ENCODE measurements at regions not wholly inside any gene's neighbourhood (a gene's known extent, or its start where the extent isn't known, plus 50 kb on each side); places are given as distances from the start of the nearest gene placed in this dataset.

DNA sequence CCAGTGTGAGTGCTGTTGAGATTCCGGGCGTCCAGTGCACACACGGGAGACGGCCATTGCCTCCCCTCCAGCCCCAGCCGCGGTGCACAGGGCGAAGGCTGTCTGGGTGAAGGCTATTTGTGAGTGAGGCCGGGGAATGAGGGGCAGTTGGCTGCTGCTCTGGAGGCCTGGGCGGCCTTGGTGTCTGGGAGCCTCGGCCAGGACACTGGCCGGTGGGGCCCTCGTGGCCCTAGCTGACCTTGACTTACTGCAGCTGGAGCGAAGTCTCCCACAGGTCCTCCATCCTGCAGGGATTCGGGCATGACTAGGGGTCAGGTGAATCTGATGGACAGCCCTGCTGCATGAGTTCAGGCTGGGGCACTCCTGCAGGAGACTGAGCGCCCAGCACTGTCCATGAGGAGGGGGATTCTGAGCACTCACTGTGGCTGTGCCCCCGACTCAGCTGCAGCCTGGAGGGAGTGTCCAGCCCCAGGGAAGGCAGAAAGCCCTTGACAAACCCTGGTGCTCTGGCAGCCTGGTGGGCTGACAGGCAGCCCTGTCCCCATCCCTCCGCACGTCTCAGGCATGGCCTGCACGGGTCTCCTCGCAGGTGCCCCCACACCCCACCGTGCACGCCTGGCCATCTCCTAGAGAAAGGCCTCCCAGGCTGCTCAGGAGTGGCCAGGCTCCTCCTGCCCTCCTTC lies 52.7 kb upstream of the FAM20C start:
- intact Hi-C loops (cut with micrococcal nuclease) = no loop called here
- H3K4me3 ChIP-seq (ENCODE audit: insufficient read depth, low read depth, low read length) = no peak overlapping the region
- DNase-seq (no peak), ATAC-seq (ENCODE audit: low read depth) (no peak)
- no peak for TF ChIP-seq RAD21 (IDR thresholded peaks at IDR 0.05; ENCODE audit: low read length)
- TF ChIP-seq MXI1 (IDR thresholded peaks at IDR 0.05; ENCODE audit: borderline replicate concordance, low read depth, low read length) = no peak
- TF ChIP-seq CHD1 (IDR thresholded peaks at IDR 0.05; ENCODE audit: low read depth, low read length) = no peak
- no peak for TF ChIP-seq BHLHE40 (IDR thresholded peaks at IDR 0.05; ENCODE audit: low read depth, low read length)
- TF ChIP-seq SMC3 (IDR thresholded peaks at IDR 0.05; ENCODE audit: low read depth, low read length) = no peak
- no peak for TF ChIP-seq POLR2A (IDR thresholded peaks at IDR 0.05; ENCODE audit: low read depth, low read length)
- no peak for TF ChIP-seq RCOR1 (IDR thresholded peaks at IDR 0.05; ENCODE audit: insufficient replicate concordance, low read length)
- TF ChIP-seq MAFK (IDR thresholded peaks at IDR 0.05; ENCODE audit: low read depth, low read length) = no peak
- TF ChIP-seq FOS (IDR thresholded peaks at IDR 0.05; ENCODE audit: low read depth, low read length) = no peak
- TF ChIP-seq RFX5 (IDR thresholded peaks at IDR 0.05; ENCODE audit: low read depth, low read length) = no peak
- TF ChIP-seq, protein P1, sequence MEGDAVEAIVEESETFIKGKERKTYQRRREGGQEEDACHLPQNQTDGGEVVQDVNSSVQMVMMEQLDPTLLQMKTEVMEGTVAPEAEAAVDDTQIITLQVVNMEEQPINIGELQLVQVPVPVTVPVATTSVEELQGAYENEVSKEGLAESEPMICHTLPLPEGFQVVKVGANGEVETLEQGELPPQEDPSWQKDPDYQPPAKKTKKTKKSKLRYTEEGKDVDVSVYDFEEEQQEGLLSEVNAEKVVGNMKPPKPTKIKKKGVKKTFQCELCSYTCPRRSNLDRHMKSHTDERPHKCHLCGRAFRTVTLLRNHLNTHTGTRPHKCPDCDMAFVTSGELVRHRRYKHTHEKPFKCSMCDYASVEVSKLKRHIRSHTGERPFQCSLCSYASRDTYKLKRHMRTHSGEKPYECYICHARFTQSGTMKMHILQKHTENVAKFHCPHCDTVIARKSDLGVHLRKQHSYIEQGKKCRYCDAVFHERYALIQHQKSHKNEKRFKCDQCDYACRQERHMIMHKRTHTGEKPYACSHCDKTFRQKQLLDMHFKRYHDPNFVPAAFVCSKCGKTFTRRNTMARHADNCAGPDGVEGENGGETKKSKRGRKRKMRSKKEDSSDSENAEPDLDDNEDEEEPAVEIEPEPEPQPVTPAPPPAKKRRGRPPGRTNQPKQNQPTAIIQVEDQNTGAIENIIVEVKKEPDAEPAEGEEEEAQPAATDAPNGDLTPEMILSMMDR (conservative IDR thresholded peaks at IDR 0.05; ENCODE audit: low read depth, low read length) = no peak
- TF ChIP-seq MAZ (IDR thresholded peaks at IDR 0.05; ENCODE audit: borderline replicate concordance, low read depth, low read length) = no peak
- TF ChIP-seq CEBPB (IDR thresholded peaks at IDR 0.05; ENCODE audit: low read depth, low read length) = no peak
- H3K9ac ChIP-seq (ENCODE audit: low read depth, low read length) = no peak overlapping the region
- H3K27me3 ChIP-seq (ENCODE audit: control insufficient read depth, insufficient read depth, low read length) = peaks cover 10% of the 10 kb centered on the region
- no peak overlapping the region for H2BK5ac ChIP-seq (ENCODE audit: low read depth, low read length, poor library complexity, severe bottlenecking)
- H3K23ac ChIP-seq (ENCODE audit: low read depth, low read length) = no peak overlapping the region
- no peaks in the 10 kb centered on the region for H3K9me3 ChIP-seq (ENCODE audit: control insufficient read depth, insufficient read depth, low read length)
- dilution Hi-C loops (cut with HindIII; ENCODE audit: low sequenced_read_pairs, unreplicated experiment) = no loop called here
- H4K5ac ChIP-seq (ENCODE audit: low read depth, low read length) = no peak overlapping the region
- no peak overlapping the region for H4K8ac ChIP-seq (ENCODE audit: low read depth in 2 of 2, low read length in 2 of 2)
- H3K4ac ChIP-seq (ENCODE audit: low read depth, low read length) = no peak overlapping the region
- no peak overlapping the region for H3K27ac ChIP-seq (ENCODE audit: insufficient read depth, low read length)
- H2AFZ ChIP-seq (replicated peaks; ENCODE audit: low read length, poor library complexity) = no peak overlapping the region
- in situ Hi-C loops (cut with MboI; ENCODE audit: low sequenced_read_pairs) = no loop called here
- no peak overlapping the region for H3K14ac ChIP-seq (replicated peaks; ENCODE audit: low read depth, low read length)
- no peak overlapping the region for H3K56ac ChIP-seq (ENCODE audit: extremely low read depth, insufficient read depth, low read length)
- H2AK9ac ChIP-seq (replicated peaks; ENCODE audit: low read depth, low read length, poor library complexity) = no peak overlapping the region
- no peaks in the 10 kb centered on the region for H3K79me1 ChIP-seq (ENCODE audit: low read depth in 1 of 2, low read length in 2 of 2)
- no peaks in the 10 kb centered on the region for H3K9me1 ChIP-seq (ENCODE audit: insufficient read depth, low read length)
- no peaks in the 10 kb centered on the region for H4K20me1 ChIP-seq (ENCODE audit: insufficient read depth, low read length)
- ChIA-PET POLR2A (ENCODE audit: unreplicated experiment) (no interaction called here), CTCF (no interaction called here)
- H3K4me1 ChIP-seq (ENCODE audit: control insufficient read depth, insufficient read depth, low read length) = no peaks in the 10 kb centered on the region
- no peak overlapping the region for H3K4me2 ChIP-seq (ENCODE audit: low read depth, low read length)
- no peak overlapping the region for H3K18ac ChIP-seq (ENCODE audit: low read depth, low read length)
- H3K36me3 ChIP-seq (ENCODE audit: control insufficient read depth, insufficient read depth, low read length) = no peaks in the 10 kb centered on the region
- H2BK20ac ChIP-seq (ENCODE audit: low read depth, low read length) = no peak overlapping the region
- no peak overlapping the region for H2BK120ac ChIP-seq (ENCODE audit: low read depth, low read length)
- no TSS peak for BruUV-seq (replicated peaks)
- H2AK5ac ChIP-seq (ENCODE audit: low read depth, low read length) = no peak overlapping the region
- H2BK15ac ChIP-seq (ENCODE audit: low read depth, low read length) = no peak overlapping the region
- no peak overlapping the region for H4K91ac ChIP-seq (ENCODE audit: insufficient read depth, low read depth, low read length)
- no CpG with 5 or more reads among the region's 22 CpGs for WGBS, 2 experiments (ENCODE audit: extremely low coverage in 2 of 2, insufficient read length in 1 of 2)

Measured in IMR-90 (cell line).